ENCODE measurements at regions not wholly inside any gene's neighbourhood (a gene's known extent, or its start where the extent isn't known, plus 50 kb on each side); places are given as distances from the start of the nearest gene placed in this dataset.

GRCh38 chrX:147803948-147804347 is 107.8 kb upstream of the FMR1 start:
- TF ChIP-seq CTCF (conservative IDR thresholded peaks at IDR 0.05; ENCODE audit: low read length) = peak; percentile 68
- TF ChIP-seq EZH2phosphoT487 (IDR thresholded peaks at IDR 0.05; ENCODE audit: borderline replicate concordance, low read depth, low read length) = no peak
